PC-3 (cell line): ENCODE measurements at regions not wholly inside any gene's neighbourhood (a gene's known extent, or its start where the extent isn't known, plus 50 kb on each side); places are given as distances from the start of the nearest gene placed in this dataset.

Experiments
- ATAC-seq: fragments of 200-7000 bp; cut with Tn5 transposase; 2 replicates; pipeline ENCODE4 v1.9.1; 2020; ENCODE audit warnings: mild to moderate bottlenecking, moderate library complexity
- BruUV-seq: library from RNA; stranded (reverse); fragments of 400-500 nt; replicated peaks from 2 replicates; lab custom pipeline; 2021; lab: Mats Ljungman, UMichigan
- CTCF ChIA-PET: fragments of 300-600 bp; sonication (Branson Sonifier 250); formaldehyde crosslinking; loops from one replicate; lab custom pipeline; 2022; ENCODE audit warnings: antibody characterized with exemption; lab: Charles Lee
- POLR2A ChIA-PET: fragments of 300-600 bp; sonication (Branson Sonifier 250); formaldehyde crosslinking; loops from one replicate; lab custom pipeline; 2022; ENCODE audit warnings: antibody characterized with exemption; ENCODE audit not compliant: unreplicated experiment; lab: Charles Lee
- DNase-seq: peaks from one replicate; pipeline ENCODE4 v3.0.0-alpha.2; 2015
- H2AFZ ChIP-seq: fragments of 300-600 bp; sonication (generic); 2 replicates; pipeline ENCODE4 v1.6.0; 2016; ENCODE audit warnings: antibody characterized with exemption, low read length
- H3F3A ChIP-seq: fragments of 300-600 bp; sonication (generic); one replicate; pipeline ENCODE4 v1.6.0; 2017; ENCODE audit warnings: antibody characterized with exemption, low read length, control low read depth, mild to moderate bottlenecking; ENCODE audit not compliant: unreplicated experiment
- H3K27ac ChIP-seq: fragments of 300-600 bp; sonication (generic); 2 replicates; pipeline ENCODE4 v1.5.1; 2016; ENCODE audit warnings: mild to moderate bottlenecking, low read length
- H3K27me3 ChIP-seq: fragments of 300-600 bp; sonication (generic); 2 replicates; pipeline ENCODE4 v1.6.1; 2016; ENCODE audit warnings: low read length, mixed read lengths
- H3K36me3 ChIP-seq: fragments of 300-600 bp; sonication (generic); 2 replicates; pipeline ENCODE4 v1.6.1; 2016; ENCODE audit warnings: low read depth, mixed run types, low read length, mixed read lengths
- H3K4me1 ChIP-seq: fragments of 300-600 bp; sonication (generic); 2 replicates; pipeline ENCODE4 v1.5.1; 2016; ENCODE audit warnings: low read length; ENCODE audit not compliant: insufficient read depth
- H3K4me2 ChIP-seq: fragments of 300-600 bp; sonication (generic); 2 replicates; pipeline ENCODE4 v1.6.0; 2016; ENCODE audit warnings: low read length
- H3K4me3 ChIP-seq: fragments of 300-600 bp; sonication (generic); 2 replicates; pipeline ENCODE4 v1.5.1; 2016; ENCODE audit warnings: mild to moderate bottlenecking, low read length, mixed read lengths
- H3K79me2 ChIP-seq: fragments of 300-600 bp; sonication (generic); 2 replicates; pipeline ENCODE4 v1.6.1; 2017; ENCODE audit warnings: low read length, mixed read lengths
- H3K9ac ChIP-seq: fragments of 300-600 bp; sonication (generic); 2 replicates; pipeline ENCODE4 v1.6.0; 2016; ENCODE audit warnings: mild to moderate bottlenecking, low read length
- H3K9me2 ChIP-seq: fragments of 300-600 bp; sonication (generic); replicated peaks from 2 replicates; pipeline ENCODE4 v1.6.1; 2016; ENCODE audit warnings: mixed run types, low read length, mixed read lengths
- H3K9me3 ChIP-seq: fragments of 300-600 bp; sonication (generic); 2 replicates; pipeline ENCODE4 v1.6.1; 2016; ENCODE audit warnings: low read length, mixed read lengths
- H4K20me1 ChIP-seq: fragments of 300-600 bp; sonication (generic); 2 replicates; pipeline ENCODE4 v1.6.1; 2016; ENCODE audit warnings: low read length, mixed read lengths
- EZH2 ChIP-seq: fragments of 300-600 bp; sonication (generic); IDR thresholded peaks from one replicate; pipeline ENCODE4 v1.6.1; 2017; ENCODE audit warnings: antibody characterized with exemption, mild to moderate bottlenecking, low read length; ENCODE audit not compliant: unreplicated experiment
- EZH2phosphoT487 ChIP-seq: fragments of 300-600 bp; sonication (generic); IDR thresholded peaks from 2 replicates; pipeline ENCODE4 v1.6.1; 2018; ENCODE audit warnings: mild to moderate bottlenecking, antibody characterized with exemption, low read length, borderline replicate concordance
- intact Hi-C: fragments of 100-400 bp; cut with micrococcal nuclease; formaldehyde crosslinking; loops from 2 replicates; pipeline ENCODE4 v1.9.0; 2023
- TF ChIP-seq, protein P1 (sequence below): fragments of 300-600 bp; sonication (generic); conservative IDR thresholded peaks from 2 replicates; pipeline ENCODE4 v1.5.1; 2017; ENCODE audit warnings: antibody characterized with exemption, low read depth, mild to moderate bottlenecking, low read length

DNA sequence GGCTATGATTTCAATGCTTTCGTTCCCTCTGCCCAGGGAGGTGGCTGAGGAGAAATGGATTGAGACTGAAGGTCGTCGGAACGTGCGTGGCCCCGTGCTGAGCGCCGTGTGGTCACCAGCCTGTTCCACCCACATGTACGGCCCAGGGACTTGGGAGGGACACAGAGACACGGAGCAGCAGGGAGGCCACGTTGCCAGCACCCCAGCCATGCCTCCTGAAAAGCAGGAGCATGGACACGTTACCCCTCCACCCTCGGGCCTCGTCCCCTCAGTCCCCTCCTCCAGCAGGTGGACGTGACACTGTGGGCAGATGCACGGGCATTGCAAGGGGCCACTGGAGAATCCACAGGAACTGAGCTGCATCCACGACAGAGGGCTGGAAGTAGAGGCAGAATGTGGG, 133.1 kb upstream of the CST7 start:
- H3K36me3 ChIP-seq: no peaks in the 10 kb centered on the region
- DNase-seq (no peak), ATAC-seq (no peak)
- H3K4me2 ChIP-seq: no peak overlapping the region
- ChIA-PET POLR2A (no interaction called here), CTCF (no interaction called here)
- H3K79me2 ChIP-seq: no peaks in the 10 kb centered on the region
- H2AFZ ChIP-seq: no peak overlapping the region
- intact Hi-C loops: no loop called here
- no peaks in the 10 kb centered on the region for H4K20me1 ChIP-seq
- BruUV-seq: no TSS peak
- no peaks in the 10 kb centered on the region for H3F3A ChIP-seq
- H3K27me3 ChIP-seq: peaks cover 90% of the 10 kb centered on the region
- no peaks in the 10 kb centered on the region for H3K9me3 ChIP-seq
- TF ChIP-seq EZH2phosphoT487 (no peak), EZH2 (no peak)
- TF ChIP-seq, protein P1, sequence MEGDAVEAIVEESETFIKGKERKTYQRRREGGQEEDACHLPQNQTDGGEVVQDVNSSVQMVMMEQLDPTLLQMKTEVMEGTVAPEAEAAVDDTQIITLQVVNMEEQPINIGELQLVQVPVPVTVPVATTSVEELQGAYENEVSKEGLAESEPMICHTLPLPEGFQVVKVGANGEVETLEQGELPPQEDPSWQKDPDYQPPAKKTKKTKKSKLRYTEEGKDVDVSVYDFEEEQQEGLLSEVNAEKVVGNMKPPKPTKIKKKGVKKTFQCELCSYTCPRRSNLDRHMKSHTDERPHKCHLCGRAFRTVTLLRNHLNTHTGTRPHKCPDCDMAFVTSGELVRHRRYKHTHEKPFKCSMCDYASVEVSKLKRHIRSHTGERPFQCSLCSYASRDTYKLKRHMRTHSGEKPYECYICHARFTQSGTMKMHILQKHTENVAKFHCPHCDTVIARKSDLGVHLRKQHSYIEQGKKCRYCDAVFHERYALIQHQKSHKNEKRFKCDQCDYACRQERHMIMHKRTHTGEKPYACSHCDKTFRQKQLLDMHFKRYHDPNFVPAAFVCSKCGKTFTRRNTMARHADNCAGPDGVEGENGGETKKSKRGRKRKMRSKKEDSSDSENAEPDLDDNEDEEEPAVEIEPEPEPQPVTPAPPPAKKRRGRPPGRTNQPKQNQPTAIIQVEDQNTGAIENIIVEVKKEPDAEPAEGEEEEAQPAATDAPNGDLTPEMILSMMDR: no peak
- no peaks in the 10 kb centered on the region for H3K9me2 ChIP-seq
- H3K4me3 ChIP-seq: no peak overlapping the region
- no peak overlapping the region for H3K27ac ChIP-seq
- H3K4me1 ChIP-seq: no peaks in the 10 kb centered on the region
- no peak overlapping the region for H3K9ac ChIP-seq

DNA sequence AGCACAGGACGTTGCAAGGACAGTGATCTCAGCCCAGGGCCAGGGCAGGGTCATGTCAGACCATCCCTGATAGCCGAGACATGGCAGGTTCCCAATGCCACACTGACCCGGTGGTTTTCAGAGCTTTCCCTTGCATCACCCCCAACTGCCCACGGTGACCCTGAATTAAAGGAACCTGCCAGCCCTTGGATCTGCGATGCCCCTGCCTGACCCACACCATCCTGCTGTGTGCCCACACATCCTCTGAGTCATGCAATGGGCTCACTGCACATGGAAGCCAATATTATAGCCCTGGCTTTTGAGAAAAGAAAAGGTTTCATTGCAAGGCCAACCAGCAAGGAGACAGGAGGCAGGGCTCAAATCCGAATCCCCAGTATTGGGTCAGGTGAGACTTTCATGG, 132.6 kb upstream of the CST7 start:
- Histone ChIP-seq H3K4me2 (no peak overlapping the region), H3K4me3 (no peak overlapping the region), H3K79me2 (no peaks in the 10 kb centered on the region), H3K27me3 (peaks cover 94% of the 10 kb centered on the region), H3F3A (no peaks in the 10 kb centered on the region), H3K27ac (no peak overlapping the region), H3K9me3 (no peaks in the 10 kb centered on the region), H4K20me1 (no peaks in the 10 kb centered on the region), H2AFZ (no peak overlapping the region), H3K9ac (no peak overlapping the region), H3K9me2 (no peaks in the 10 kb centered on the region), H3K4me1 (no peaks in the 10 kb centered on the region), H3K36me3 (no peaks in the 10 kb centered on the region)
- no TSS peak for BruUV-seq
- ATAC-seq: no peak
- TF ChIP-seq EZH2 (no peak), EZH2phosphoT487 (no peak)
- TF ChIP-seq, protein P1: no peak
- ChIA-PET POLR2A (no interaction called here), CTCF (no interaction called here)
- intact Hi-C loops: no loop called here
- no peak for DNase-seq

DNA sequence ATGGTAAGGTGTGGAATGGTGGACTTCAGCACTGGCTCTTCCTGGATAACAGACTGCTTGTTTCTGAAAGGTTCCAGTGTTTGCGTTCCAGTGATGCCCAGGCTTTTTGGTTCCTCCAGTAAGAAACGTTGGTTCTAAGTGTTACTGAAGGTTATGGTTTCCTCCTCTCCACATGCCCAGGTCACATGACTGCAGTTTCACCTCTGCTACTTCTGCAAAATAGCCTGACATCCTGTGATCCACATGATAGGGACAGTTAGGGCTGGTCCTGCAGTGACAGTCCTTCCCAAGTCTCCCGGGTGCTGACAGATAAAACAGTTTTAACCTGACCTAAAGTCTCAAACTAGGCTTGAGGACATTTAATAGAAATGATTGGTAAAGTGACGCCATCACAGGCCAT, 132.2 kb upstream of the CST7 start:
- no TSS peak for BruUV-seq
- no peaks in the 10 kb centered on the region for H3K79me2 ChIP-seq
- no peaks in the 10 kb centered on the region for H3K9me3 ChIP-seq
- no peak overlapping the region for H2AFZ ChIP-seq
- TF ChIP-seq, protein P1: no peak
- no peak for TF ChIP-seq EZH2phosphoT487
- no peak for TF ChIP-seq EZH2
- no peaks in the 10 kb centered on the region for H3K9me2 ChIP-seq
- H3K4me2 ChIP-seq: no peak overlapping the region
- H3K9ac ChIP-seq: no peak overlapping the region
- no peaks in the 10 kb centered on the region for H3F3A ChIP-seq
- H3K4me1 ChIP-seq: no peaks in the 10 kb centered on the region
- no peaks in the 10 kb centered on the region for H4K20me1 ChIP-seq
- CTCF ChIA-PET: no interaction called here
- no peak for DNase-seq
- H3K27ac ChIP-seq: no peak overlapping the region
- no peak overlapping the region for H3K4me3 ChIP-seq
- intact Hi-C loops: no loop called here
- peaks cover 99% of the 10 kb centered on the region for H3K27me3 ChIP-seq
- POLR2A ChIA-PET: no interaction called here
- no peak for ATAC-seq
- no peaks in the 10 kb centered on the region for H3K36me3 ChIP-seq
